ENCODE measurements at regions not wholly inside any gene's neighbourhood (a gene's known extent, or its start where the extent isn't known, plus 50 kb on each side); places are given as distances from the start of the nearest gene placed in this dataset.

DNA sequence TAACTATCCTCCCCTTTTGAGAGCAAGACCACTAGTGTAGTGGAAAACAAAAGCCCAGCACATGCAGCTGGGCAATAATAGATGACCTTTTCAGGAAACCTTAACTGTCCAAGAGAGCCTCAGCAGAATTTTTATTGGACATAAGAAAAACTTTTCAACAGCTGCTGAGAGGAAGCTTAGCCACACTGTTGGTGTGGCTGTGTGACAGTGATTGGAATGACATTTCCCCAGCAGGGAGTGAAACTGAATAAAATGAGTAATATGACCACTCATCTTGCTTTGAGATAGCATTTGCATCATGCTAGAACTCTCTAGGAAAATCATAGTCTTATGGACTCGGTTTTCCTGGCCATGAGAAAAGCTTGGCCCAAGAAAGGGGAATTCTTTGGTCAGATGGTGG, 687.8 kb downstream of the SLCO4C1 start:
- TF ChIP-seq, protein P1, sequence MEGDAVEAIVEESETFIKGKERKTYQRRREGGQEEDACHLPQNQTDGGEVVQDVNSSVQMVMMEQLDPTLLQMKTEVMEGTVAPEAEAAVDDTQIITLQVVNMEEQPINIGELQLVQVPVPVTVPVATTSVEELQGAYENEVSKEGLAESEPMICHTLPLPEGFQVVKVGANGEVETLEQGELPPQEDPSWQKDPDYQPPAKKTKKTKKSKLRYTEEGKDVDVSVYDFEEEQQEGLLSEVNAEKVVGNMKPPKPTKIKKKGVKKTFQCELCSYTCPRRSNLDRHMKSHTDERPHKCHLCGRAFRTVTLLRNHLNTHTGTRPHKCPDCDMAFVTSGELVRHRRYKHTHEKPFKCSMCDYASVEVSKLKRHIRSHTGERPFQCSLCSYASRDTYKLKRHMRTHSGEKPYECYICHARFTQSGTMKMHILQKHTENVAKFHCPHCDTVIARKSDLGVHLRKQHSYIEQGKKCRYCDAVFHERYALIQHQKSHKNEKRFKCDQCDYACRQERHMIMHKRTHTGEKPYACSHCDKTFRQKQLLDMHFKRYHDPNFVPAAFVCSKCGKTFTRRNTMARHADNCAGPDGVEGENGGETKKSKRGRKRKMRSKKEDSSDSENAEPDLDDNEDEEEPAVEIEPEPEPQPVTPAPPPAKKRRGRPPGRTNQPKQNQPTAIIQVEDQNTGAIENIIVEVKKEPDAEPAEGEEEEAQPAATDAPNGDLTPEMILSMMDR (IDR thresholded peaks at IDR 0.05; ENCODE audit: borderline replicate concordance, extremely low read depth, low read length, poor library complexity, severe bottlenecking) = no peak
- no peak for TF ChIP-seq EZH2 (IDR thresholded peaks at IDR 0.05; ENCODE audit: borderline replicate concordance, low read depth, low read length, severe bottlenecking)

Data from DND-41 (cell line).